Neural progenitor cell (in vitro differentiated cells): ENCODE measurements at regions not wholly inside any gene's neighbourhood (a gene's known extent, or its start where the extent isn't known, plus 50 kb on each side); places are given as distances from the start of the nearest gene placed in this dataset.

Experiments
- EZH2 ChIP-seq: fragments of 200-600 bp; sonication (generic); IDR thresholded peaks from 2 replicates; pipeline ENCODE4 v1.6.1; 2017; ENCODE audit warnings: antibody characterized with exemption, mild to moderate bottlenecking, moderate library complexity
- EZH2phosphoT487 ChIP-seq: fragments of 200-600 bp; sonication (generic); IDR thresholded peaks from 2 replicates; pipeline ENCODE4 v1.6.1; 2017; ENCODE audit warnings: antibody characterized with exemption
- TF ChIP-seq, protein P1 (sequence below): fragments of 200-600 bp; sonication (generic); IDR thresholded peaks from 2 replicates; pipeline ENCODE4 v1.5.1; 2017; ENCODE audit warnings: antibody characterized with exemption, mild to moderate bottlenecking

DNA sequence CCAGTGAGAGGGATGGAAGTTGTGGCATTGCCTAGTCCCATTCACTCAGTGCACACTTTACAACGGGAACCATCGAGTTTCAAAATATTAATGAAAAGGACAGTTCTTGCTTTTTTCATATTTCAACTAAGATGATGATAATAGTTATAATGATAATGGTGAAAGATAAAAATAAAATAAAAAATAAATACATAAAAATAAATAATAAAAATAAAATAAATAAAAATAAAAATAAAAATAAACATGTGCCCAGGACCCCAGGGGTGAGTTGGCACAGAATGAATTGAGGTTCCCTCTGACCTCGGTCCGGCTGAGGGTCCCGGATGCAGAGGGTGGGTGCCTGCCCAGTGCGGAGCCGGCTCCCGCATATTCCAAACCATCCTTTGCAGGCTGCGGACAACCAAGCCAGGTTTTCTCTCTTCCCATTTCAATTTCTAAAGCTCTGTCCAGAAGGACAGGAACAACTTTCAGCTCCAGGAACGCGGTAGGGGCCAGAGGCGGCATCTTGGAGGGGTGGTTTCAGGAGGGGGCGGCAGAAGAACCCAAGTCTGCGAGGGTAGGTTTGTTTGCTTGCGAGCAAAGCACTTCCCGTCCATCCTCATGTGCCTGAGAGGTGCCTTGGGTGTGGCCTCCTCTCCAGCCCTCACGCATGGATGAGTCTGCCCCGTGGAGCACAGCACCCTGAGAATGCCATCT lies 236.8 kb downstream of the DLL1 start:
- TF ChIP-seq, protein P1, sequence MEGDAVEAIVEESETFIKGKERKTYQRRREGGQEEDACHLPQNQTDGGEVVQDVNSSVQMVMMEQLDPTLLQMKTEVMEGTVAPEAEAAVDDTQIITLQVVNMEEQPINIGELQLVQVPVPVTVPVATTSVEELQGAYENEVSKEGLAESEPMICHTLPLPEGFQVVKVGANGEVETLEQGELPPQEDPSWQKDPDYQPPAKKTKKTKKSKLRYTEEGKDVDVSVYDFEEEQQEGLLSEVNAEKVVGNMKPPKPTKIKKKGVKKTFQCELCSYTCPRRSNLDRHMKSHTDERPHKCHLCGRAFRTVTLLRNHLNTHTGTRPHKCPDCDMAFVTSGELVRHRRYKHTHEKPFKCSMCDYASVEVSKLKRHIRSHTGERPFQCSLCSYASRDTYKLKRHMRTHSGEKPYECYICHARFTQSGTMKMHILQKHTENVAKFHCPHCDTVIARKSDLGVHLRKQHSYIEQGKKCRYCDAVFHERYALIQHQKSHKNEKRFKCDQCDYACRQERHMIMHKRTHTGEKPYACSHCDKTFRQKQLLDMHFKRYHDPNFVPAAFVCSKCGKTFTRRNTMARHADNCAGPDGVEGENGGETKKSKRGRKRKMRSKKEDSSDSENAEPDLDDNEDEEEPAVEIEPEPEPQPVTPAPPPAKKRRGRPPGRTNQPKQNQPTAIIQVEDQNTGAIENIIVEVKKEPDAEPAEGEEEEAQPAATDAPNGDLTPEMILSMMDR: no peak
- no peak for TF ChIP-seq EZH2
- no peak for TF ChIP-seq EZH2phosphoT487
